ENCODE measurements at regions not wholly inside any gene's neighbourhood (a gene's known extent, or its start where the extent isn't known, plus 50 kb on each side); places are given as distances from the start of the nearest gene placed in this dataset.

DNA sequence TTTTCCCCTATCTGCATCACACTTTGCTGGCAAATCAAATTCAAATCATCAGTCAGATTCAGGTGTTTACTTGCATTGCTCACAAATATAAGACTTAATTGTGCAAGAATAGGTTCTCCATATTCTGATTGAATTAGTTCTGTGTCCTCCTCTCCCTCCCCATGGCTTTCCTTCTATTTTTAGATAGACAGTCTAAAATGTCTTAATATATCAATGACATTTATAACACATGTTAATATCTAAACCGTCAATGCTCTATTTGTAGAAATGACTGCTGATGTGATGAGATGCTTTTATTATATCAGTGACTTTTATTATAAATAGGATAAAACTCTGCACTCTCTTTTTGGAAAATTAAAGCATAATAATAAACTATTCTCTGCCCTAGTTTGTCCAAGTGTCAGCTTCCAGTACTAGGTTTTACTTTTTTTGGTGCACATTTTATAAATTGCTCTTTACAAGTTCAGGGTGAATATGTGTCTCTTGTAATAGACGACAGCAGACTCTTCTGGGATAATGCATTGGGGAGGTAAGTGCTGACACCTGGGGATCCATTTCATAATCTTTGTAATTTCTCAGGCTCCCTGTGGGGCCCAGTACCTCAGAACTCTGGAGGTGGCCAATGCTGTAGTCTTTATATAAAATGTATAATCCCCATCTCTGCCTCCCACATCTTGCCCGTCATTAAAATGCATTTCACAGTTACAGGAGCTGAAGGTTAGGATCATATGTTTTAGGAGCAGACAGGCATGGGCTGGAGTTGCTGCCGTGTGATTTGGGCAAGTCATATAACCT, 321.5 kb downstream of the BRINP1 start:
- DNase-seq, result no peak

DNA sequence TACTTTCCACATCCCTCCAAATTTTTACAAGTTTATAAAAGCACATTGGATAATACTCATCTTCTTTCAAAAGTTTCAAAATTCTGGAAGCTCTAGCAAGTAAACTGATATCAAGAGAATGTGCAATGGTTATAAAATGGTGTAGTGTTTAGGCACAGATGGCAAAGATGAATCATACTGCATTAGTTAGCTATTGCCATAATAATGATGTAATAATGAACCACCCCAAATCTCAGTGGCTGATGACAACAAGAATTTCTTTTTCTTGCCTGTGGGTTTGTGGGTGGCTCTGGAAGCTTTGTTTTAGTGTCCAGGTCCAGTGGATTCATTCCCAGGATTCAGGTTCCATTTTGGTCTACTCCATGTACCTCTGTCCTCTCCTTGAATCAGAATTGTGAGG, 319.0 kb downstream of the BRINP1 start:
- DNase-seq, result no peak

DNA sequence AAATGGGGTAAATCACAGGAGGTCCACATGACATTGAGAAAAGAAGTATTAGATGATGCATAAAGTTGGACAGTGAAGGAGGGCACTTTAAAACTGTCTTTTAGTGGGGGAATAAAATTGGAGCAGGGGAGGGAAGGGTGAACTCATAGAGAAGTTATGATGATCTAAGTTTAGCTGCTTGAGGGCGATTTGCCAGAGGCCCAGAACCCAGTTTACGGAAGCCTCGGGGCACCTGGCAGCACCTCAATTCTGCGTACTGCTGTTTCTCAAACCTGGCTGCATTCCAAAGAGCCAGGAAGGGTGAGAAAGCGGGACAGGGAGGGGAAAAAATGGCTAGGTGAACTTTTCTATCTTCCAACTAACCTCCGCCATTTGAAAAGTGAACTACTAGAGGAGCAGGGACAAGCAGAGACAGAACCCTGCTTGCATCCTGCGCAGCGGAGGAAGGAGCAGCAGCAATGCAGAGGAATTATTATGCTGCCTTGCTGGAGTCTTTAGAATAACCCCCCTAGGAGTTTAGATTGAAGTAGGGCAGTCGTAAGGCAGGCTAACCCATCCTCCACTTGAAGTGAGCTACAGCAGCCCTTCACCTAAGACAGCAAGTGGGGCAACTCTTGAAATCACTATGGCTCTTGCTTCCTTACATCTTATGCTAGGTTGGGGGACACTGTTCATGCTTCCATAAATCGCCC, 316.8 kb downstream of the BRINP1 start:
- no peak for DNase-seq

DNA sequence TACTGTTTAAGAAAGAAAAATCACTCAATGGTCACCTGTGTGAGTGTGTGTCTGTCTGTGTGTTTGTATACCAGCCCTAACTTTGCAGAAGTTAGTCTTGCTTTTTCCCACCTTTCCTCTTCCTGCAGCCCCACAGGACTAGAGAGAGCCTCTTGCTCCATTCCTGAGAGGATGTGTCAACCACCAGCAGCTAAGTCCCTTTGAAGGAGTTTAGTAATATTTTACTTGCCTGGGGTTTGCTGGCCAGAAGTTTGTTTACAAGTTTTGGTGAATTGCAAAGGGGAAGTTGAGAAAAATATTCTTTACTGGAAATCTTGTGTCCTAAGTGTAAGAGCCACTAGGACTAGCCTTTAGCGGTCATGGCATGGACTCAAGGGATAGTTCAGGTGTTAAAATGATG, 316.2 kb downstream of the BRINP1 start:
- no peak for DNase-seq

DNA sequence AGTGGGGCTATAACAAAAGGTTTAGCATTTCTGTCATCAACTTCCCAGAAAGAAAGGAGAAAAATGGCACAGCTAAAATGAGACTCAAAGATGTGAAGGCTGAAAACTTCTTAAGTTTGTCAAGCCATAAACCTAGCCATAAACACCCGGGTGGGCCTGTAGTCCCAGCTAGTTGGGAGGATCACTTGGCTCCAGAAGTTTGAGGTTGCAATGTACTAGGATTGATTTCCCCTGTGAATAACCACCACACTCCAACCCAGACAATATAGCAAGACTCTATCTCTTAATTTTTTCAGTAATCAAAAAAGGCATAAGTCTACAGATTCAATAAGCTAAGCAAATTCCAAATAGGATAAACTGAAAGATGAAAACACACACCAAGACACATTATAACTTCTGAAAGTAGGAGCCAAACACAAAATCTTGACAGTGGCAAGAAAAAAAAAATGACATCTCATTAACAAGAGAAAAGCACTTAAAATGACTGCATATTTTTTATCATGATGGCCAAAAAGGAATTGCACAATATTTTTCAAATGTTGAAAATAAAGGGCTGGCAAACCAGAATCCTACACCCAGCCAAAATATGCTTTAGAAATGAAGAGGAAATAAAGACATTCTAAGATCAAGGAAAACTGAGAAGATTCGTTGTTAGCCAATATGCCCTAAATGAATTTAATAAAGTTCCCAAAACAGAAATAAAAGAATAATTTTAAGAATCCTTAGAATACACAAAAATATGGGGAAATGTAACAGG, 308.4 kb downstream of the BRINP1 start:
- DNase-seq, result no peak

DNA sequence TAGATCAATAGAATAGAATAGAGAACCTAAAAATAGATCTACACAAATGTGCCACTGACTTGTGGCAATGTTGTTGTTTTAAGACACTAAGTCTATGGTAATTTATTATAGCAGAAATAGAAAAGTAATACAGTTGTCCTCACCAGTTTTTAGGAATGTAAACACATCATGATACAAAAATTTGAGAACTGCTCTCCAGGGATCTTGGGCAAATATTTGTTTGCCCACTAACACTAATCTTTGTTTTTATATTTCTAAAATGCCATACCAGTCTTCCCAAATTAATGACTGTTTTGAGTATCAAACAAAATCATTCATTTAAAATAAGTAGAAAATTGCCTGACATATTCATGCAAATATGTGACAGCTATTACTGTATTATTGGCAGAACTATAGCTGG, 297.6 kb downstream of the BRINP1 start:
- no peak for DNase-seq

DNA sequence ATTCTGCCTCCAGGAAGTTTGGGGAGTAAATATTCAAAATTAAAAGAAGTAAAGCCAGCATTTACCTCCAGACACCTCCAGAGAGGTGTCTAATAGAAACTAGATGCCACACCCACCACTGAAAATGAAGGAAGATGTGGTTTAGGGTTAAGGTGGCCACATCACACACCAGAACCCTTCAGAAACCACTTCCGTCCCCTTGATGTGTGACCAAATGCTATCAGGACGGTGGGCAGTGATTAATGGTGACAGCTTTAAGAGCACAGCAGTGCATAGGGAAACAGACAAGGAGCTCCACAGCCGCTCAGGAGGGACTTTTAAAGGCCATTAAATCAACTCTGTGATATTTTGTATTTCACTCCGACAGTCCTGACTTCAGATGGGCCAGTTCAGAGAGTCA, 295.2 kb downstream of the BRINP1 start:
- no peak for DNase-seq

DNA sequence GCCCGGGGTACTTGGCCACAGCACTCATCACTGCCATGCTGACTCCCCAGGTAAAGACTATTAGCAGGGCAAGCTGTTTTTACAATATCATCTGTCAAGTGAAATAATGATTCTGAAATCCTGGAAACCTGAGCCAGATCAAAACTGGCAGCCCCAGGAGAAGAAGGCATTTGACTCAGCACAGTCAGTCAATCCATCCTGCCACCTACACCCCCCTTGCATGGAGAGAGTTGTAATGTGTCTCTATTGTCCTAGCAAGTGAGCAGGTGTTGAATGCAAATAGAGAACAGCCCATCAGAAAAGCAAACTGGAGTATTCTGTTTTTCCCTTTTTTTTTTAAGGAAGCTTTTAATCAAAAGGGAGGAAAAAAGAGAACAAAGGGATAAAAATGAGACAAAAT, 291.2 kb downstream of the BRINP1 start:
- DNase-seq, result no peak

DNA sequence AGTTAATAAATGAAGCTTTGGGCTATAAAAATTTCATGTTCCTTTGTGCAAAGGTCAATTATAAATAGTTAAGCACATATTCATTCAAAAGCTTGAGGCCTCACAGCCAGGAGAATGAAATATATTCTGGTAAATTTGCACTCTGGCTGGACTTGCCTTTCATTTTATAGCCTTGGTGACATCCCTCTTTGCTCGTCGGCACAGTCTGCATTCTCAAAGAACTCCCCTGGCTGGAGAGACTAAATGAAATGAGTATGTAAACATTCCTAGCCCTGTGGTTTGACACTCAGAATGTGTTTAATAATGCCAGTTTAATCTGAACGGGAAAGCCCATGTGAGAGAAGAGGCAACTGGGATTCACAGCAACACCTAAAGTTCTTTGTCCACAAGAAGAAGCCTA, 285.6 kb downstream of the BRINP1 start:
- DNase-seq, result no peak

DNA sequence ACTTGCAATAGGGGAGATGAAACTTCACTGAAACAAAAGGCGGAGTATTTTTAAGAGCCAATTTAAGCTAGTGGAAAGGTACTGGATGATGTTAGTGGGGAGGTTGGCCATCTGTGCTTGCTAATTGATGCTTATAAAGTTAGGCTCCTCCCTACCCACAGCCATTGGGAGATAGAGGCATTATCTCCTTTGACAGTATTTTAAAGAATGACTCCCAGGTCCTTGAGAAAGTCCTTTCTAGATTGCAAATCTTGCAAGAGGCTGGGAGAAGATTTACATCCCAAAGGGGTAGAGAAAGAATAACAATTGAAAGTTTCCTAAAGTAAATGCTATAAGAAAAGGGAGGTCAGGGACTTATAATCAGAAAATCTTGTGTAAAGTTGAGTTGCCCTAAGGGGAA, 282.6 kb downstream of the BRINP1 start:
- DNase-seq, result no peak

DNA sequence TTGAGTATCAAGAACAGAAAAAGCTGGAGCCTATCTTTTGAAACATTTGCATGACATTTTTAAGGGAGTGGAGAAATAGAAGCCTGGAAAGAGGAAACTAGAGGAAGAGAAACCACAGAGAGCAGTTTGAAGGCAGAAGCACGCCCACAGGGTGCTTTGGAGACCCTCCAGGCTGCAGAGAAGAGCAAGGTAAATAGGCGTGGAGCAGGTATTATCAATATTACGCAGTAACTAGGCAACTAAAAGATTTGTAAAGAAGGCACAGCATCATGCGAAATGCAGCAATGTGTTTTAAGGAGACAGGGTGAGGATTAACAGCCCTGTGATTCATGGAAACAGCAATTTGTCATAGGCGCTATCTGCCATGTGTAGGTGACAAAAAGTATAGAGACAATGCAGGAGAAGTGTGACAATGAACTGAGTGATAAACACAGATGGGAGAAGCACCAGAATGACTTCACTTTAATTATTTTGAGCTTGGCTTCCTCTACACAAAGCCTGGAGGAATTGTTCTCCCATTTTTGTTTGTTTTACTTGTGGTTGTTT, 281.2 kb downstream of the BRINP1 start:
- DNase-seq, result no peak

DNA sequence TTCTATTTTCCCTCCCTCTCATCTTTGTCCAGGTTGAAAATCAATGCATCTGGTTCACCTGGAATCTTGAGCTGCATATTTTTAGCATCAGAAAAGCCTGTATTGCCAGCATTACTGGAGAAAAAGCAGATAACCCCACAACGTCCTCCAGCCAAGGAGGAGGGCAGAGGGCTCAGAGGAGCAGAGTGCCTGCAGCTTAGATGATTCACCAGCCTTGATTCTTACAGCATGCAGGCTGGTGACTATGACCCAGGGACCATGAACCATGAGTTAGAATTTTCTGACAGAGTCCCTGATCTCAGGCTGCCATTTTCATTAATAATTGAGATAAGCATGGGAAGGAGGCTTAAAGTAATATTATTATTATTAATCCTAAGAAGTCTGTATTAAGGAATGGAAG, 278.2 kb downstream of the BRINP1 start:
- DNase-seq, result no peak

DNA sequence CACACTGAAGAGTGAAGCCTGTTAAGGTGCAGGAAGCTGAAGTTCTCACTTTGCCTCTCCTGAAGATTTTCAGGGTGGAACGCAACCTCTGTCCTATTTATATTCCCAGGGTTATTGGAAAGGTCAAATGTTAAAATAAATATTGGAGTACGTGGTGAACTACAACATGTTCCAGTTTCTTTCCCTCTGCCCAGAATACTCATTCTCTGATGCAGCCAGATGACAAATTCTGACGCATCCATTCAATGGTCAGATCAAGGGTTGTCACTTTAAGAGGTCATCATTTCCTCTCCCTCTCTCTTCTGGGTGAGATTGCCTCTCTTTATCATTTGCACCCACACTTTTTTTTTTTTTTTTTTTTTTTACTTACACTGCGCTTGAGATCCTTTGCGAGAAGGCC, 277.1 kb downstream of the BRINP1 start:
- no peak for DNase-seq

DNA sequence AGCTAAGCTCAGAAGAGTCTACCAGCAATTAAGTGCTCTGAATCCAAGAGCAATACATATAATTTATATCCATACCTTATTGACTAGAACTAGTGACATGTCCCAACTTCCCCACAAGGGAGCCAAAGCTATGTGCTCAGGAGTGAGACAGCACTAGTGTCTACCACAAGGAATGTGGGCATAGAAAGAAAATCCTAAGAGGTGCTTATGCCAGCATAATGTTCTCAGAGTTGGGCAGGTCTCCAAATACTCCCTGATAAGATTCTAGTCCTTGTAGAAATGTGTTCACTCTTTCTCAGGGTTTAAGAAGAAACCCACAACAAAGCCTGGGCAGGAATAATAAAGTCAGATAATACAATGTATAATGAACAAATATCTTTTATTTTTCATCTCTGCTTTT, 275.1 kb downstream of the BRINP1 start:
- DNase-seq, result no peak

DNA sequence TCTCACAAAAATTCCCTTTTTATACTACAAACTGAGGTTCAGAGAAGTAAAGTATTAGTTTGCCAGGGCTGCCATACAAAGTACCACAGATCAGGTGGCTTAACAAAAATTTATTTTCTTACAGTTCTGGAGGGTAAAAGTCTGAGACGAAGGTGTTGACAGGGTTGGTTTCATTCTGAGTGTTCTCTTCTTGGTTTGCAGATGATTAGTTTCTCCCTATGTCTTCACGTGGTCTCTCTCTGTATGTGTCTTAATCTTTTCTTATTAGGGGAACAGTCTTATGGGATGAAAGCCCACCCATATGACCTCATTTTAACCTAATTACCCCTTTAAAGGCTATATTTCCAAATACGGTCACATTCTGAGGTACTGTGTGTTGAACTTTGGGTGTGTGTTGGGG, 274.2 kb downstream of the BRINP1 start:
- no peak for DNase-seq

DNA sequence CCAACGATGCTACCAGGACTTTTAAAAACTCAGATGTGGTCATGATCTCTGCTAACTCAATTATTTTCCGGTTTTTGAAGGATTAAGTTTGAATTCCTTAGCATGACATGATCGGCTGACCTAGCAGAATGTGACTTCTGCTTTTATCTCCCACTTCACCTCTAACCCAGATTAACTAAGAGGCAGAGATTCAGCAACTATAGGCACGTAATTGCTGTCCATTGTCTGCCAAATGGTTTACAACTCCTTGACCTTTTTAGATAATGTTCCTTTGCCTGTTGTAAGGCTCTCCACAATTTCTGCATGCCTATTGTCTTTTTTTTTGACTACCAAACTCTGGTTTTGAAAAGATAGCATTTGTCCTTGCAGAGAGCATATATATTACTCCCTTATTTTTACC, 268.2 kb downstream of the BRINP1 start:
- DNase-seq, result no peak

DNA sequence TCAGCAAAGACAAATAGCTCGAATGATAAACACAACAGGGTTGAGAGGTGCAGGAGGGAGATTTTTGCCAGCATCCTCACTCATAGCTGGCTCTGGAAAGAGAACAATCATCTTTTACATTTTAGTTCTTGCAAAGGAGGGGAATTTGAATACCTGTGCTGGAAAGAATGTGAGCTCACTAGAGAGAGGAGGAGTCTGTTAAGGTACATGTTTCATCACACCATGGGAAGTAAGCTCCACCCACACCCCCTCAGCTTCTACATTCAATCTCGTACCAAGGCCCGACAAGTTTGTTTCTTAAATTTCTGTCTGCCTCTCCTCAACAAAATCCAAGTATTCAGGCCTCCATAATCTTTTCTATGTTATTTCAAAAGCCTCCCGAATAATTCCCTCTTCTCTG, 254.6 kb downstream of the BRINP1 start:
- DNase-seq, result no peak

All from AML-193 (cell line).